GM13976 (cell line): ENCODE measurements at regions not wholly inside any gene's neighbourhood (a gene's known extent, or its start where the extent isn't known, plus 50 kb on each side); places are given as distances from the start of the nearest gene placed in this dataset.

Experiments used
- DNase-seq: peaks from one replicate; pipeline ENCODE4 v3.0.0; 2012; ENCODE audit warnings: low spot score
- CTCF ChIP-seq: IDR thresholded peaks from 2 replicates; pipeline ENCODE4 v1.5.1; 2012; ENCODE audit warnings: borderline replicate concordance, mild to moderate bottlenecking; ENCODE audit not compliant: insufficient read depth; ENCODE audit errors: extremely low read depth, missing control alignments, control extremely low read depth
- in situ Hi-C: fragments of 300-500 bp; cut with MboI; formaldehyde crosslinking; loops from one replicate; pipeline ENCODE4 v1.12.0; 2022; ENCODE audit warnings: low sequenced_read_pairs, mixed read lengths, inconsistent platforms; ENCODE audit not compliant: unreplicated experiment

GRCh38 chr21:35971824-35972223 lies 88.5 kb downstream of the SETD4 start:
- no peak for TF ChIP-seq CTCF
- in situ Hi-C loops, result no loop called here
- no peak for DNase-seq

GRCh38 chr21:35969281-35969680 lies 91.0 kb downstream of the SETD4 start:
- in situ Hi-C loops, result no loop called here
- no peak for TF ChIP-seq CTCF
- DNase-seq, result no peak

GRCh38 chr21:35968564-35968963 lies 91.8 kb downstream of the SETD4 start:
- TF ChIP-seq CTCF, result no peak
- DNase-seq, result no peak
- in situ Hi-C loops, result no loop called here

GRCh38 chr21:35965699-35966098 lies 94.6 kb downstream of the SETD4 start:
- no peak for DNase-seq
- in situ Hi-C loops, result no loop called here
- no peak for TF ChIP-seq CTCF

GRCh38 chr21:35963920-35964451 lies 96.3 kb downstream of the SETD4 start:
- no peak for TF ChIP-seq CTCF
- in situ Hi-C loops, result no loop called here

GRCh38 chr21:35962917-35963316 lies 97.4 kb downstream of the SETD4 start:
- TF ChIP-seq CTCF, result no peak
- DNase-seq, result no peak
- in situ Hi-C loops, result no loop called here

More at GRCh38 chr21:35963920-35964451, 96.3 kb downstream of the SETD4 start:
- no peak for DNase-seq

GRCh38 chr21:35954066-35954465 lies 106.3 kb downstream of the SETD4 start:
- no peak for TF ChIP-seq CTCF
- in situ Hi-C loops, result no loop called here

More at GRCh38 chr21:35954066-35954465, 106.3 kb downstream of the SETD4 start:
- no peak for DNase-seq
